T-helper 22 cell (primary cell): ENCODE measurements at regions not wholly inside any gene's neighbourhood (a gene's known extent, or its start where the extent isn't known, plus 50 kb on each side); places are given as distances from the start of the nearest gene placed in this dataset.

Source experiments
- DNase-seq: peaks from one replicate; pipeline ENCODE4 v3.0.0-alpha.2; 2020; ENCODE audit warnings: low read depth

GRCh38 chr5:159536646-159537045, 206.4 kb upstream of the IL12B start:
- no peak for DNase-seq

GRCh38 chr5:159539678-159540077, 209.4 kb upstream of the IL12B start:
- DNase-seq = no peak

- no peak for DNase-seq
Observed at GRCh38 chr5:159543326-159543725, 213.0 kb upstream of the IL12B start.

GRCh38 chr5:159545156-159545555, 214.9 kb upstream of the IL12B start:
- no peak for DNase-seq

- no peak for DNase-seq
Observed at GRCh38 chr5:159547466-159548195, 217.3 kb upstream of the IL12B start.

GRCh38 chr5:159548517-159548916, 218.2 kb upstream of the IL12B start:
- DNase-seq = no peak

GRCh38 chr5:159549046-159549445, 218.8 kb upstream of the IL12B start:
- no peak for DNase-seq

- no peak for DNase-seq
Observed at GRCh38 chr5:159550951-159551350, 220.7 kb upstream of the IL12B start.

GRCh38 chr5:159552751-159553150, 222.5 kb upstream of the IL12B start:
- DNase-seq = no peak

- no peak for DNase-seq
Observed at GRCh38 chr5:159553792-159554191, 223.5 kb upstream of the IL12B start.

- no peak for DNase-seq
Observed at GRCh38 chr5:159555084-159555483, 224.8 kb upstream of the IL12B start.

- DNase-seq = no peak
Observed at GRCh38 chr5:159559337-159559736, 229.1 kb upstream of the IL12B start.

GRCh38 chr5:159560088-159560487, 229.8 kb upstream of the IL12B start:
- DNase-seq = no peak

- DNase-seq = no peak
Observed at GRCh38 chr5:159564031-159564430, 233.7 kb upstream of the IL12B start.

- DNase-seq = no peak
Observed at GRCh38 chr5:159566832-159567231, 236.5 kb upstream of the IL12B start.

GRCh38 chr5:159567461-159567860, 237.2 kb upstream of the IL12B start:
- DNase-seq = no peak

- DNase-seq = no peak
Observed at GRCh38 chr5:159571501-159572244, 241.4 kb upstream of the IL12B start.

- DNase-seq = no peak
Observed at GRCh38 chr5:159576902-159577301, 246.6 kb upstream of the IL12B start.

GRCh38 chr5:159581502-159582249, 251.4 kb upstream of the IL12B start:
- DNase-seq = no peak

GRCh38 chr5:159582756-159583541, 252.7 kb upstream of the IL12B start:
- no peak for DNase-seq

- DNase-seq = no peak
Observed at GRCh38 chr5:159586921-159587320, 256.6 kb upstream of the IL12B start.

GRCh38 chr5:159588941-159589340, 258.7 kb upstream of the IL12B start:
- no peak for DNase-seq
